ENCODE measurements at regions not wholly inside any gene's neighbourhood (a gene's known extent, or its start where the extent isn't known, plus 50 kb on each side); places are given as distances from the start of the nearest gene placed in this dataset.

DNA sequence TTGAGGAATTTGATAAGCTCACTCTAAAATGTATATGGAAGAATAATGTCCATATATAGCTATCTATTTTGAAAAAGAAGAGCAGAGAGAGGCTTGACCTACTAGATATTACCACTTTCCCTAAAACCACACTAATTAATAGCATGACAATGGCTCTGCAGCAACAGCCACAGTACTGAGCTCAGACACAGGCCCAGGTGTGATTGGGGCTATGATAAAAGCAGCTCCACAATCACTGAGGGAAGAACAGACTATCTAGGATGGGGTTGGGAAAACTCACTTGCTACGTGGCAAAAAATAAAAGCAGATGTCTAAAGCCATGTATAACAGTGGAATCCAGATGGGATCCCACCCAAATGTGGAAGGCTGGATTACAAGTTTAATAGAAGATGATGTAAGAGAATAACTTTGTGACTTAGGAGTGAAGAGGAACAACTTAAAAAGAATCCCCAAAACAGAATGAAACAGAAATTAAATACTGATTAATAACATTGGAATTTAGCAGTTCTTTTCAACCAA, 80.8 kb upstream of the RAB4A start:
- peaks cover 3% of the 10 kb centered on the region for H3K4me1 ChIP-seq (ENCODE audit: control insufficient read depth, low read depth, low read length)
- H3K36me3 ChIP-seq (ENCODE audit: control insufficient read depth, insufficient read depth, low read length), result no peaks in the 10 kb centered on the region
- H4K5ac ChIP-seq (ENCODE audit: low read length), result no peak overlapping the region
- H3K18ac ChIP-seq (ENCODE audit: low read length), result no peak overlapping the region
- WGBS (ENCODE audit: extremely low coverage, insufficient coverage, low lambda C conversion rate), result no CpG with 5 or more reads among the region's 1 CpG
- H2BK5ac ChIP-seq (ENCODE audit: low read length), result no peak overlapping the region
- H3K4me2 ChIP-seq (ENCODE audit: low read length), result no peak overlapping the region
- no peak overlapping the region for H3K23ac ChIP-seq (ENCODE audit: low read length)
- peak; percentile 29 for DNase-seq
- no peak overlapping the region for H4K8ac ChIP-seq (ENCODE audit: low read depth, low read length)
- H2BK120ac ChIP-seq (ENCODE audit: low read depth, low read length), result no peak overlapping the region
- no peak overlapping the region for H2BK15ac ChIP-seq (replicated peaks; ENCODE audit: low read depth)
- H3K56ac ChIP-seq (ENCODE audit: low read length), result no peak overlapping the region
- no peaks in the 10 kb centered on the region for H3K79me1 ChIP-seq (ENCODE audit: low read length)
- no peak overlapping the region for H3K4ac ChIP-seq (ENCODE audit: low read depth, low read length)
- no peak overlapping the region for H3K9ac ChIP-seq (ENCODE audit: low read length)
- H3K79me2 ChIP-seq (ENCODE audit: control insufficient read depth, insufficient read depth, low read length), result no peaks in the 10 kb centered on the region
- H3K27ac ChIP-seq (ENCODE audit: low read depth, low read length), result no peak overlapping the region
- H2AK5ac ChIP-seq (ENCODE audit: low read length), result no peak overlapping the region
- no peak overlapping the region for H3K4me3 ChIP-seq (ENCODE audit: low read length)
- no peaks in the 10 kb centered on the region for H3K27me3 ChIP-seq (ENCODE audit: insufficient read depth, low read length, poor library complexity)

DNA sequence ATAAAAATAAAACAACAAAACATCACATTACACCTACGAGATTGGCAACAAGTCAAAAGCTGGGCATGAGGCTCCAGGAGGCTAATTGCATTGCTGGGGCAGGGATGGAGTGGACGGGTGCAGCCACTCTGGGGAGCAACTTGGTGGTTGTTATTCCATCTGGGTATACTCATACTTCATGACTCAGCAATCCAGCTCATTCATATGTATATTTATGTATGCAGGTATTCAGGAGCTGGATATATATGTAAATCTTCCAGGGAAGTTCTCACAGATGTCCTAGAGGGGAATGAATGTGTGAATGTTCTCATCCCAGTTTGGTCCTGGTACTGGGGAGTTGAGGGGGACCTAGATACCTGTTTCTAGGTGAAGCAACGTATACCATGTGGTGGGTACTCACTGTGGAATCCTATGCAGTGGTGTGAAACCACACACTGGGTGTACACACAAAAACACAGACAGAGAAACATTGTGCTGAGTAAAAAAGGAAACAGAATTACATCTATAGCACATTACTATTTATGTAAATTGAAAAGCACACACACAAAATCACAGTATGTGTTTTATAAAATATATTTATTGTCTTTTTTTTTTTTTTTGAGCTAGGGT, 79.7 kb upstream of the RAB4A start:
- WGBS (ENCODE audit: extremely low coverage, insufficient coverage, low lambda C conversion rate), result no CpG with 5 or more reads among the region's 3 CpGs

DNA sequence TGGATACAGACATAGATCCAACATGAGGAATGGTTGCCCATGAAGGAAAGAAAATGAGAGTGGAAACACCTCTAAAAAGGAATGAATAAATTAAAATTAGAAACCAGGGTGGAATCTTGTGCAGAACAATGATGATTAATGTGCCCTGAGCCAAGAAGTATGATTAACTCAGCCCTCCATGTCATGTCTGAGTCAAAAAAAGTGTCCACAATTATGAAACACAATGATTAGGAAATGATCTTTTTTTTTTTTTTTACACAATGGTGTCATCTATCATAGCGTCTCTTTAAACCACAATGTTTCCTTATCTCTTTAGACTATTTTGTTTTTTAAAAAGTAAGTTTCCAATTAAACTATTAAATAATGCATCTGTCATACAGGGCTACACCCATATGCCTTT, 78.9 kb upstream of the RAB4A start:
- Histone ChIP-seq H3K18ac (ENCODE audit: low read length) (no peak overlapping the region), H3K56ac (ENCODE audit: low read length) (no peak overlapping the region), H3K79me1 (ENCODE audit: low read length) (no peaks in the 10 kb centered on the region), H3K23ac (ENCODE audit: low read length) (no peak overlapping the region), H2AK5ac (ENCODE audit: low read length) (no peak overlapping the region), H4K8ac (ENCODE audit: low read depth, low read length) (no peak overlapping the region), H2BK15ac (replicated peaks; ENCODE audit: low read depth) (no peak overlapping the region), H2BK120ac (ENCODE audit: low read depth, low read length) (no peak overlapping the region), H3K27me3 (ENCODE audit: insufficient read depth, low read length, poor library complexity) (no peaks in the 10 kb centered on the region), H3K79me2 (ENCODE audit: control insufficient read depth, insufficient read depth, low read length) (no peaks in the 10 kb centered on the region), H3K27ac (ENCODE audit: low read depth, low read length) (no peak overlapping the region), H3K9ac (ENCODE audit: low read length) (no peak overlapping the region), H4K5ac (ENCODE audit: low read length) (no peak overlapping the region), H2BK5ac (ENCODE audit: low read length) (no peak overlapping the region), H3K36me3 (ENCODE audit: control insufficient read depth, insufficient read depth, low read length) (no peaks in the 10 kb centered on the region), H3K4ac (ENCODE audit: low read depth, low read length) (no peak overlapping the region), H3K4me1 (ENCODE audit: control insufficient read depth, low read depth, low read length) (peaks cover 3% of the 10 kb centered on the region), H3K4me2 (ENCODE audit: low read length) (no peak overlapping the region), H3K4me3 (ENCODE audit: low read length) (no peak overlapping the region)
- no peak for DNase-seq
- WGBS (ENCODE audit: extremely low coverage, insufficient coverage, low lambda C conversion rate), result no CpG with 5 or more reads among the region's 1 CpG

More for the DNA sequence above, 79.7 kb upstream of the RAB4A start:
- H3K4me1 ChIP-seq (ENCODE audit: control insufficient read depth, low read depth, low read length), result peaks cover 3% of the 10 kb centered on the region
- H3K4me2 ChIP-seq (ENCODE audit: low read length), result no peak overlapping the region
- no peak overlapping the region for H3K9ac ChIP-seq (ENCODE audit: low read length)
- H3K27ac ChIP-seq (ENCODE audit: low read depth, low read length), result peak overlapping the region; percentile 20
- no peak overlapping the region for H2BK120ac ChIP-seq (ENCODE audit: low read depth, low read length)
- no peaks in the 10 kb centered on the region for H3K79me1 ChIP-seq (ENCODE audit: low read length)
- no peak overlapping the region for H3K56ac ChIP-seq (ENCODE audit: low read length)
- no peak overlapping the region for H2BK5ac ChIP-seq (ENCODE audit: low read length)
- peak overlapping the region; percentile 84 for H3K18ac ChIP-seq (ENCODE audit: low read length)
- no peaks in the 10 kb centered on the region for H3K36me3 ChIP-seq (ENCODE audit: control insufficient read depth, insufficient read depth, low read length)
- H3K4ac ChIP-seq (ENCODE audit: low read depth, low read length), result no peak overlapping the region
- H3K23ac ChIP-seq (ENCODE audit: low read length), result no peak overlapping the region
- peak; percentile 79 for DNase-seq
- no peaks in the 10 kb centered on the region for H3K79me2 ChIP-seq (ENCODE audit: control insufficient read depth, insufficient read depth, low read length)
- H4K5ac ChIP-seq (ENCODE audit: low read length), result no peak overlapping the region
- no peak overlapping the region for H3K4me3 ChIP-seq (ENCODE audit: low read length)
- no peak overlapping the region for H2AK5ac ChIP-seq (ENCODE audit: low read length)
- no peaks in the 10 kb centered on the region for H3K27me3 ChIP-seq (ENCODE audit: insufficient read depth, low read length, poor library complexity)
- H4K8ac ChIP-seq (ENCODE audit: low read depth, low read length), result no peak overlapping the region
- no peak overlapping the region for H2BK15ac ChIP-seq (replicated peaks; ENCODE audit: low read depth)

DNA sequence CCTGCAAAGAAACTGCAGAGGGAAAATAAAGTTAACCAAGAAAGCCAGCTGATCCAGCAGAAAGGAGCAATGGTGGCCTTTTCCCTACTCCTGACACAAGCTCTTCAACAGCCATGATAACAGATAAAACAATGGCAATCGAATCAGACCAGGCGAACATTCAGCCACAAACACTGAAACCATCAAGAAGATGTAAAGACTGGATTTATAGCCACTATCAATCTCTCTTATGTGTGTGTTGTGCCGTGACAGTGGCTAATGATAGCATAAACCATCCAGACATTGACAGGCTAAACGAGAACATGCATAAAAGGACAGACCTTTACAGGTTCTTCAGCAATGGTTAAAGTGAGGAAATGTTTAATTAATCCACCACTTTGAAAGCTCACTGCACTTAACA, 78.1 kb upstream of the RAB4A start:
- H3K4me2 ChIP-seq (ENCODE audit: low read length), result no peak overlapping the region
- H3K27me3 ChIP-seq (ENCODE audit: insufficient read depth, low read length, poor library complexity), result no peaks in the 10 kb centered on the region
- H2AK5ac ChIP-seq (ENCODE audit: low read length), result no peak overlapping the region
- H3K79me2 ChIP-seq (ENCODE audit: control insufficient read depth, insufficient read depth, low read length), result no peaks in the 10 kb centered on the region
- H4K5ac ChIP-seq (ENCODE audit: low read length), result no peak overlapping the region
- H3K56ac ChIP-seq (ENCODE audit: low read length), result no peak overlapping the region
- no peak overlapping the region for H2BK5ac ChIP-seq (ENCODE audit: low read length)
- peaks cover 3% of the 10 kb centered on the region for H3K4me1 ChIP-seq (ENCODE audit: control insufficient read depth, low read depth, low read length)
- H3K9ac ChIP-seq (ENCODE audit: low read length), result no peak overlapping the region
- H3K23ac ChIP-seq (ENCODE audit: low read length), result no peak overlapping the region
- no peak overlapping the region for H2BK15ac ChIP-seq (replicated peaks; ENCODE audit: low read depth)
- no peaks in the 10 kb centered on the region for H3K79me1 ChIP-seq (ENCODE audit: low read length)
- no peak overlapping the region for H3K4me3 ChIP-seq (ENCODE audit: low read length)
- H3K4ac ChIP-seq (ENCODE audit: low read depth, low read length), result no peak overlapping the region
- H3K27ac ChIP-seq (ENCODE audit: low read depth, low read length), result no peak overlapping the region
- no peak overlapping the region for H4K8ac ChIP-seq (ENCODE audit: low read depth, low read length)
- H2BK120ac ChIP-seq (ENCODE audit: low read depth, low read length), result no peak overlapping the region
- DNase-seq, result no peak
- H3K18ac ChIP-seq (ENCODE audit: low read length), result no peak overlapping the region
- no peaks in the 10 kb centered on the region for H3K36me3 ChIP-seq (ENCODE audit: control insufficient read depth, insufficient read depth, low read length)
- no CpG with 5 or more reads among the region's 4 CpGs for WGBS (ENCODE audit: extremely low coverage, insufficient coverage, low lambda C conversion rate)

DNA sequence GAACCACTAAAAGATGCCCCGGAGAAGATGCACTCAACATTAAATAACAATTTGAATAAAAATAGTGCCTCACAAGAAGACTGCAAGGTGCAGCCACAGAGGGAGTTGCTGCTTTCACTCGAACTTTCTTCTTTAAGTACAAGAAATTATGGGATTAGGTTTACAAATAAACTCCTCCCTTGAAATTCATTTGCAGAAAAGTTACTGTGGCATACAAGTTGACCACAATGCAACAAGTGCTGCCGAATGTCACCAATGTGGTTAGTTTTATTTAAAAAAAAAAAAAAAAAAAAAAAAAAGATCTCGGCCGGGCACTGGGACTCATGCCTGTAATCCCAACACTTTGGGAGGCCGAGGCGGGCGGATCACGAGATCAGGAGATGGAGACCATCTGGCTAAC, 76.8 kb upstream of the RAB4A start:
- H3K79me1 ChIP-seq (ENCODE audit: low read length), result no peaks in the 10 kb centered on the region

DNA sequence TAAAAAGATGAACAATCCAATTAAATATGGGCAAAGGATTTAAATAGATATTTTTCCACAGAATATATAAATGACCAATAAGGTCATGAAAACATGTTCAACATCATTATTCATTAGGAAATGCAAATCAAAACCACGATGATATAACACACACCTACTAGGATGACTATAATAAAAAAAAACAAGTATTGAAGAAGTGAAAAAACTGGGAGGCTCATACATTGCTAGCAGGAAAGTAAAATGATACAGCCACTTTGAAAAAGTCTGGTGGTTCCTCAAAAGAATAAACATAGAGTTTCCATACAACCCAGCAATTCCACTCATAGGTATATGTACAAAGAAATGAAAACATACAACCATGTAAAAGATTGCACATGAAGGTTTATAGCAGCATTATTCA, 75.7 kb upstream of the RAB4A start:
- H3K23ac ChIP-seq (ENCODE audit: low read length), result no peak overlapping the region
- no CpG with 5 or more reads among the region's 1 CpG for WGBS (ENCODE audit: extremely low coverage, insufficient coverage, low lambda C conversion rate)
- no peak overlapping the region for H3K56ac ChIP-seq (ENCODE audit: low read length)

More for the DNA sequence above, 76.8 kb upstream of the RAB4A start:
- Histone ChIP-seq H3K4me1 (ENCODE audit: control insufficient read depth, low read depth, low read length) (peaks cover 3% of the 10 kb centered on the region), H3K4ac (ENCODE audit: low read depth, low read length) (no peak overlapping the region), H2AK5ac (ENCODE audit: low read length) (no peak overlapping the region), H3K27me3 (ENCODE audit: insufficient read depth, low read length, poor library complexity) (no peaks in the 10 kb centered on the region), H3K4me2 (ENCODE audit: low read length) (no peak overlapping the region), H3K9ac (ENCODE audit: low read length) (no peak overlapping the region), H3K36me3 (ENCODE audit: control insufficient read depth, insufficient read depth, low read length) (no peaks in the 10 kb centered on the region), H3K56ac (ENCODE audit: low read length) (no peak overlapping the region), H2BK15ac (replicated peaks; ENCODE audit: low read depth) (no peak overlapping the region), H2BK5ac (ENCODE audit: low read length) (no peak overlapping the region), H4K5ac (ENCODE audit: low read length) (no peak overlapping the region), H3K27ac (ENCODE audit: low read depth, low read length) (no peak overlapping the region), H3K18ac (ENCODE audit: low read length) (no peak overlapping the region), H2BK120ac (ENCODE audit: low read depth, low read length) (no peak overlapping the region), H4K8ac (ENCODE audit: low read depth, low read length) (no peak overlapping the region), H3K4me3 (ENCODE audit: low read length) (no peak overlapping the region), H3K79me2 (ENCODE audit: control insufficient read depth, insufficient read depth, low read length) (no peaks in the 10 kb centered on the region), H3K23ac (ENCODE audit: low read length) (no peak overlapping the region)
- DNase-seq, result no peak
- no CpG with 5 or more reads among the region's 9 CpGs for WGBS (ENCODE audit: extremely low coverage, insufficient coverage, low lambda C conversion rate)

More for the DNA sequence above, 75.7 kb upstream of the RAB4A start:
- no peak overlapping the region for H3K18ac ChIP-seq (ENCODE audit: low read length)
- DNase-seq, result no peak
- H3K79me2 ChIP-seq (ENCODE audit: control insufficient read depth, insufficient read depth, low read length), result no peaks in the 10 kb centered on the region
- no peaks in the 10 kb centered on the region for H3K36me3 ChIP-seq (ENCODE audit: control insufficient read depth, insufficient read depth, low read length)
- H4K8ac ChIP-seq (ENCODE audit: low read depth, low read length), result no peak overlapping the region
- H3K4me2 ChIP-seq (ENCODE audit: low read length), result no peak overlapping the region
- H3K27ac ChIP-seq (ENCODE audit: low read depth, low read length), result no peak overlapping the region
- H4K5ac ChIP-seq (ENCODE audit: low read length), result no peak overlapping the region
- peaks cover 5% of the 10 kb centered on the region for H3K4me1 ChIP-seq (ENCODE audit: control insufficient read depth, low read depth, low read length)
- H3K4ac ChIP-seq (ENCODE audit: low read depth, low read length), result no peak overlapping the region
- no peak overlapping the region for H2BK5ac ChIP-seq (ENCODE audit: low read length)
- H3K79me1 ChIP-seq (ENCODE audit: low read length), result no peaks in the 10 kb centered on the region
- H3K4me3 ChIP-seq (ENCODE audit: low read length), result no peak overlapping the region
- no peak overlapping the region for H2BK120ac ChIP-seq (ENCODE audit: low read depth, low read length)
- no peaks in the 10 kb centered on the region for H3K27me3 ChIP-seq (ENCODE audit: insufficient read depth, low read length, poor library complexity)
- no peak overlapping the region for H2AK5ac ChIP-seq (ENCODE audit: low read length)
- H2BK15ac ChIP-seq (replicated peaks; ENCODE audit: low read depth), result no peak overlapping the region
- H3K9ac ChIP-seq (ENCODE audit: low read length), result no peak overlapping the region

All from mesendoderm (in vitro differentiated cells).